HG02938 (cell line): ENCODE measurements at regions not wholly inside any gene's neighbourhood (a gene's known extent, or its start where the extent isn't known, plus 50 kb on each side); places are given as distances from the start of the nearest gene placed in this dataset.
"Not testable (repeated sequence)": the region's sequence is repeated elsewhere in the genome, so short reads cannot be mapped to it uniquely, and the experiment has no call there.

Experiments
- ATAC-seq: cut with Tn5 transposase; IDR thresholded peaks from one replicate; pipeline ENCODE4 v1.9.1; 2021; ENCODE audit warnings: mild to moderate bottlenecking, moderate library complexity; ENCODE audit not compliant: unreplicated experiment

DNA sequence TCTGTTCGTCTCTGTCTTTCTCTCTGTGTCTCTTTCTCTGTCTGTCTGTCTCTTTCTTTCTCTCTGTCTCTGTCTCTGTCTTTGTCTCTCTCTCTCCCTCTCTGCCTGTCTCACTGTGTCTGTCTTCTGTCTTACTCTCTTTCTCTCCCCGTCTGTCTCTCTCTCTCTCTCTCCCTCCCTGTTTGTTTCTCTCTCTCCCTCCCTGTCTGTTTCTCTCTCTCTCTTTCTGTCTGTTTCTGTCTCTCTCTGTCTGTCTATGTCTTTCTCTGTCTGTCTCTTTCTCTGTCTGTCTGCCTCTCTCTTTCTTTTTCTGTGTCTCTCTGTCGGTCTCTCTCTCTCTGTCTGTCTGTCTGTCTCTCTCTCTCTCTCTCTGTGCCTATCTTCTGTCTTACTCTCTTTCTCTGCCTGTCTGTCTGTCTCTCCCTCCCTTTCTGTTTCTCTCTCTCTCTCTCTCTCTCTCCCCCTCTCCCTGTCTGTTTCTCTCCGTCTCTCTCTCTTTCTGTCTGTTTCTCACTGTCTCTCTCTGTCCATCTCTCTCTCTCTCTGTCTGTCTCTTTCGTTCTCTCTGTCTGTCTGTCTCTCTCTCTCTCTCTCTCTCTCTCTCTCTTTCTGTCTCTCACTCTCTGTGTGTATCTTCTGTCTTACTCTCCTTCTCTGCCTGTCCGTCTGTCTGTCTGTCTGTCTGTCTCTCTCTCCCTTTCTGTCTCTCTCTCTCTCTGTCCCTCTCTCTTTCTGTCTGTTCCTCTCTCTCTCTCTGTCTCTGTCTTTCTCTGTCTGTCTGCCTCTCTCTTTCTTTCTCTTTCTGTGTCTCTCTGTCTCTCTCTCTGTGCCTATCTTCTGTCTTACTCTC, 2065.9 kb upstream of the TPTE start:
- not testable (repeated sequence) for ATAC-seq

- peak; percentile 74 for ATAC-seq
Measured at GRCh38 chr21:8464403-8465152, 2056.8 kb upstream of the TPTE start.

DNA sequence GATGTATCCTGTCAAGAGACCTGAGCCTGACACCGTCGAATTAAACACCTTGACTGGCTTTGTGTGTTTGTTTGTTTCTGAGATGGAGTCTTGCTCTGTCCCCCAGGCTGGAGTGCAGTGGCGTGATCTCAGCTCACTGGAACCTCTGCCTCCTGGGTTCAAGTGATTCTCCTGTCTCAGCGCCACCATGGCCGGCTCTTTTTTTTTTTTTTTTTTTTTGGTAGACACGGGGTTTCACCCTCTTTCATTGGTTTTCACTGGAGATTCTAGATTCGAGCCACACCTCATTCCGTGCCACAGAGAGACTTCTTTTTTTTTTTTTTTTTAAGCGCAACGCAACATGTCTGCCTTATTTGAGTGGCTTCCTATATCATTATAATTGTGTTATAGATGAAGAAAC, 2054.7 kb upstream of the TPTE start:
- not testable (repeated sequence) for ATAC-seq
